ENCODE measurements at regions not wholly inside any gene's neighbourhood (a gene's known extent, or its start where the extent isn't known, plus 50 kb on each side); places are given as distances from the start of the nearest gene placed in this dataset.

DNA sequence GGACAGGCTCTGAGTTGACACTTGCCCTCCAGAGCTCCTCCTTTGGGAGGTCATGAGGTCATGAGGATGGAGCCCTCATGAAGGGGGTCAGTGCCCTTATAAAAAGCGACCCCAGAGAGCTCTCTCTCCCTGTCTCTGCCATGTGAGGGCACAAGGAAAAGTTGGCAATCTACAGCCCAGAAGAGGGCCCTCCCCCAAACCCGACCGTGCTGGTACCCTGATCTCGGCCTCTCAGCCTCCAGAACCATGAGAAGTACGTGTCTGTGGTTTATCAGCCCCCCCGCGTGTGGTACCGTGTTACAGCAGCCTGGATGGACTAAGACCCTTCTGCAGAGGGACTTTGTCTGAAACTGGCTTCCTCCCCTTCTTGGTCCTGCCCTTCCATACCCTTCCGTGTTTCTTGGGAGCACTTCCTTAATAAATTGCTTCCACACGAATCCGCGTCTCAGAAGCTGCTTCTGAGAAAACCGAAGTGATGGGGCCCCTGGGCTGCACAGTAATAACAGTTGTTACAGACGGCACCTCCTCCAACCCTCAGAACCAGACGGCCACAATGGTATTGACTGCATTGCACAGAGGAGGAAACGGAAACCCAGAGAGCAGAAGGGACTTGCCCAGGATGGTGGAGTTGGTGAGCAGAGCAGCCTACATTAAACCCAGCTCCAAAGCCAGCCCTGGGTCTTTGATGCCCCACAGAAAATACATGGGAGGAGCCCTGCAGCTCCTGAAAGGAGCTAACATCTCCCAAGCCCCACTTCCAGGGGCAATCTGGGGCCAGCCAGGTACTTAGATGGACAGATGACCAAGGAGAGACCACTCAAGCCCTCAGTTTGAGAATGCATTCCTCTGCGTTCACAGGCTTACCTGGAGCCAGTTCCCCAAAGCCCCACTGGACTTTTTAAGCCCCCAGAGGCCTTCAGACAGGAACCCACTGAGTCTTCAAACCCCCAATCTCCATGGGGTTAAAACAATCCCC lies 242.7 kb downstream of the BCOR start:
- Histone ChIP-seq H3K9me3 (ENCODE audit: control insufficient read depth, low read depth, low read length) (no peaks in the 10 kb centered on the region), H3K9me1 (ENCODE audit: control insufficient read depth, extremely low read depth, insufficient read depth, low read length) (no peaks in the 10 kb centered on the region), H3K4me1 (ENCODE audit: control insufficient read depth, extremely low read depth, insufficient read depth, low read length) (peaks cover 10% of the 10 kb centered on the region), H3K79me2 (ENCODE audit: control insufficient read depth, insufficient read depth, low read length) (no peaks in the 10 kb centered on the region), H2AFZ (ENCODE audit: control insufficient read depth, low read length) (no peak overlapping the region), H3K27ac (ENCODE audit: control insufficient read depth, insufficient read depth, low read length) (no peak overlapping the region), H3K9ac (ENCODE audit: control insufficient read depth, extremely low read depth, insufficient read depth, low read length) (no peak overlapping the region), H3K27me3 (ENCODE audit: control insufficient read depth, extremely low read depth, insufficient read depth, low read length) (no peaks in the 10 kb centered on the region), H3K4me3 (ENCODE audit: control insufficient read depth in 2 of 3, extremely low read depth in 1 of 3, insufficient read depth in 2 of 3, low read depth in 1 of 3, low read length in 3 of 3) (no peak overlapping the region), H3K4me2 (ENCODE audit: control insufficient read depth, extremely low read depth, insufficient read depth, low read depth, low read length) (peak overlapping the region; percentile 27), H4K20me1 (ENCODE audit: control insufficient read depth, extremely low read depth, insufficient read depth, low read length) (no peaks in the 10 kb centered on the region), H3K36me3 (ENCODE audit: control insufficient read depth in 2 of 2, extremely low read depth in 1 of 2, insufficient read depth in 2 of 2, low read length in 2 of 2) (no peaks in the 10 kb centered on the region)
- no peak for FAIRE-seq
- TF ChIP-seq, protein P1, sequence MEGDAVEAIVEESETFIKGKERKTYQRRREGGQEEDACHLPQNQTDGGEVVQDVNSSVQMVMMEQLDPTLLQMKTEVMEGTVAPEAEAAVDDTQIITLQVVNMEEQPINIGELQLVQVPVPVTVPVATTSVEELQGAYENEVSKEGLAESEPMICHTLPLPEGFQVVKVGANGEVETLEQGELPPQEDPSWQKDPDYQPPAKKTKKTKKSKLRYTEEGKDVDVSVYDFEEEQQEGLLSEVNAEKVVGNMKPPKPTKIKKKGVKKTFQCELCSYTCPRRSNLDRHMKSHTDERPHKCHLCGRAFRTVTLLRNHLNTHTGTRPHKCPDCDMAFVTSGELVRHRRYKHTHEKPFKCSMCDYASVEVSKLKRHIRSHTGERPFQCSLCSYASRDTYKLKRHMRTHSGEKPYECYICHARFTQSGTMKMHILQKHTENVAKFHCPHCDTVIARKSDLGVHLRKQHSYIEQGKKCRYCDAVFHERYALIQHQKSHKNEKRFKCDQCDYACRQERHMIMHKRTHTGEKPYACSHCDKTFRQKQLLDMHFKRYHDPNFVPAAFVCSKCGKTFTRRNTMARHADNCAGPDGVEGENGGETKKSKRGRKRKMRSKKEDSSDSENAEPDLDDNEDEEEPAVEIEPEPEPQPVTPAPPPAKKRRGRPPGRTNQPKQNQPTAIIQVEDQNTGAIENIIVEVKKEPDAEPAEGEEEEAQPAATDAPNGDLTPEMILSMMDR (optimal IDR thresholded peaks at IDR 0.05 in 1 of 3, IDR thresholded peaks at IDR 0.05 in 1 of 3, conservative IDR thresholded peaks at IDR 0.05 in 1 of 3; ENCODE audit: extremely low read depth in 1 of 3, insufficient read depth in 2 of 3, low read length in 3 of 3) = no peak
- no peak for TF ChIP-seq EZH2 (IDR thresholded peaks at IDR 0.05; ENCODE audit: low read length)
- DNase-seq (ENCODE audit: low read depth, low spot score) = no peak
- dilution Hi-C loops (cut with MboI; ENCODE audit: extremely low pct_ligation_motif_present, low sequenced_read_pairs) = no loop called here

DNA sequence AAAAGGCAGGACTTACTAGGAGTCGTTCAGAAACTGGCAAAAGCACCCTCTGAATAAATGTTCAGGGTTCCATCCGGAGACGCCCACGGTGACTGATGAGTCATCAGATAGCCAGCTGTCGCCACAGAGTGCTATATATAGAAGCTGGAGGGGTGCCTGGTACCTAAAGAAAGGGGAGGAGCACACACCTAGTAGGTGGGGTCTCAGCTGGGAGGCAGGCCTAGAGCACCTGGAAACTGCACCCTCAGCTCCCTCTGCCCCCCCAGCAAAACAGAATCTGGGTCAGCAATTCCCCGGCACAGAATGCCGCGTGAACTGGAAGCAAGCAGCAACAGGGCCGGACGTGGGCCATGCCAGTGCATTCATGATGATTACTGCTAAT lies 242.0 kb downstream of the BCOR start:
- Histone ChIP-seq H3K4me1 (ENCODE audit: control insufficient read depth, extremely low read depth, insufficient read depth, low read length) (peaks cover 13% of the 10 kb centered on the region), H3K9me3 (ENCODE audit: control insufficient read depth, low read depth, low read length) (no peaks in the 10 kb centered on the region), H2AFZ (ENCODE audit: control insufficient read depth, low read length) (no peak overlapping the region), H3K27me3 (ENCODE audit: control insufficient read depth, extremely low read depth, insufficient read depth, low read length) (no peaks in the 10 kb centered on the region), H3K4me2 (ENCODE audit: control insufficient read depth, extremely low read depth, insufficient read depth, low read depth, low read length) (peak overlapping the region; percentile 27), H4K20me1 (ENCODE audit: control insufficient read depth, extremely low read depth, insufficient read depth, low read length) (no peaks in the 10 kb centered on the region), H3K9me1 (ENCODE audit: control insufficient read depth, extremely low read depth, insufficient read depth, low read length) (no peaks in the 10 kb centered on the region), H3K4me3 (ENCODE audit: control insufficient read depth in 2 of 3, extremely low read depth in 1 of 3, insufficient read depth in 2 of 3, low read depth in 1 of 3, low read length in 3 of 3) (no peak overlapping the region), H3K36me3 (ENCODE audit: control insufficient read depth in 2 of 2, extremely low read depth in 1 of 2, insufficient read depth in 2 of 2, low read length in 2 of 2) (no peaks in the 10 kb centered on the region), H3K9ac (ENCODE audit: control insufficient read depth, extremely low read depth, insufficient read depth, low read length) (no peak overlapping the region), H3K27ac (ENCODE audit: control insufficient read depth, insufficient read depth, low read length) (no peak overlapping the region), H3K79me2 (ENCODE audit: control insufficient read depth, insufficient read depth, low read length) (no peaks in the 10 kb centered on the region)
- TF ChIP-seq, protein P1 (optimal IDR thresholded peaks at IDR 0.05 in 1 of 3, IDR thresholded peaks at IDR 0.05 in 1 of 3, conservative IDR thresholded peaks at IDR 0.05 in 1 of 3; ENCODE audit: extremely low read depth in 1 of 3, insufficient read depth in 2 of 3, low read length in 3 of 3) = no peak
- dilution Hi-C loops (cut with MboI; ENCODE audit: extremely low pct_ligation_motif_present, low sequenced_read_pairs) = no loop called here
- FAIRE-seq (no peak), DNase-seq (ENCODE audit: low read depth, low spot score) (no peak)

All from keratinocyte (primary cell).